ENCODE measurements at regions not wholly inside any gene's neighbourhood (a gene's known extent, or its start where the extent isn't known, plus 50 kb on each side); places are given as distances from the start of the nearest gene placed in this dataset.

DNA sequence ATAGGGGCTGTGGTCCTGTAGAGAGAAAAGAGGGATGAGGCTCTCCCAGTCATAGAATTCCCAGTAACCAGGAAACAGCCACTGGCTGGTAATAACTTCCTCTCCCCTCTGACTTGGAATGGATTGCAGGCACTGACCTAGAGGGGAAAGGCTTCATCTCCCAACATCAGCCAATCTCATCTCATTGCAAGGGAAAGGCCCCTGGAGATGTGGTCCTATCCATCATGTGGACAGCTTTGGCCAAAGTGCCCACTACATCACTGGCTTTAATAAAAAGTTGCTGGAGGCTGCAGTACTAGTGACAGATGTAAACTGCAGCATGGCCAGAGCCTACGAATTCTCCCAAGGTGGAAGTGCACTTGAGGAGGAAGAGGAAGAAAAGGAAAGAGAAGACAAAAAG, 820.5 kb upstream of the CELF4 start:
- CTCF ChIA-PET: no interaction called here
- peaks cover 11% of the 10 kb centered on the region for H3K9me3 ChIP-seq (replicated peaks; ENCODE audit: control insufficient read depth, insufficient read depth, low read length)
- no peak overlapping the region for H3K4me3 ChIP-seq (replicated peaks in 1 of 3; ENCODE audit: insufficient read depth in 1 of 3, low read depth in 1 of 3, low read length in 3 of 3)
- dilution Hi-C loops (cut with MboI; ENCODE audit: extremely low pct_ligation_motif_present, low sequenced_read_pairs) (no loop called here), intact Hi-C loops (cut with micrococcal nuclease) (no loop called here)
- H2AFZ ChIP-seq (ENCODE audit: low read depth, low read length): no peak overlapping the region
- no peaks in the 10 kb centered on the region for H3K27me3 ChIP-seq (ENCODE audit: control insufficient read depth in 2 of 2, insufficient read depth in 2 of 2, low read length in 2 of 2)
- no peak overlapping the region for H3K27ac ChIP-seq (ENCODE audit: insufficient read depth, low read depth, low read length)
- no peaks in the 10 kb centered on the region for H3K36me3 ChIP-seq (ENCODE audit: control insufficient read depth in 2 of 2, extremely low read depth in 1 of 2, insufficient read depth in 2 of 2, low read length in 2 of 2)
- H3K79me2 ChIP-seq (ENCODE audit: control insufficient read depth, insufficient read depth, low read length): no peaks in the 10 kb centered on the region
- no peak overlapping the region for H3K4me2 ChIP-seq (ENCODE audit: insufficient read depth, low read length)
- no peaks in the 10 kb centered on the region for H4K20me1 ChIP-seq (replicated peaks; ENCODE audit: control insufficient read depth, extremely low read depth, insufficient read depth, low read length)
- H3K4me1 ChIP-seq (ENCODE audit: control insufficient read depth, extremely low read depth, insufficient read depth, low read length): no peaks in the 10 kb centered on the region
- BruUV-seq (replicated peaks): no TSS peak
- H3K9me1 ChIP-seq (replicated peaks; ENCODE audit: control insufficient read depth, extremely low read depth, insufficient read depth, low read length): no peaks in the 10 kb centered on the region
- TF ChIP-seq GATA2 (IDR thresholded peaks at IDR 0.05; ENCODE audit: insufficient read depth, insufficient read length, low read depth, low read length): no peak
- TF ChIP-seq FOS (IDR thresholded peaks at IDR 0.05; ENCODE audit: borderline replicate concordance, insufficient read depth, low read length): no peak
- no peak for TF ChIP-seq MYC (IDR thresholded peaks at IDR 0.05; ENCODE audit: low read depth, low read length)
- TF ChIP-seq, protein P1, sequence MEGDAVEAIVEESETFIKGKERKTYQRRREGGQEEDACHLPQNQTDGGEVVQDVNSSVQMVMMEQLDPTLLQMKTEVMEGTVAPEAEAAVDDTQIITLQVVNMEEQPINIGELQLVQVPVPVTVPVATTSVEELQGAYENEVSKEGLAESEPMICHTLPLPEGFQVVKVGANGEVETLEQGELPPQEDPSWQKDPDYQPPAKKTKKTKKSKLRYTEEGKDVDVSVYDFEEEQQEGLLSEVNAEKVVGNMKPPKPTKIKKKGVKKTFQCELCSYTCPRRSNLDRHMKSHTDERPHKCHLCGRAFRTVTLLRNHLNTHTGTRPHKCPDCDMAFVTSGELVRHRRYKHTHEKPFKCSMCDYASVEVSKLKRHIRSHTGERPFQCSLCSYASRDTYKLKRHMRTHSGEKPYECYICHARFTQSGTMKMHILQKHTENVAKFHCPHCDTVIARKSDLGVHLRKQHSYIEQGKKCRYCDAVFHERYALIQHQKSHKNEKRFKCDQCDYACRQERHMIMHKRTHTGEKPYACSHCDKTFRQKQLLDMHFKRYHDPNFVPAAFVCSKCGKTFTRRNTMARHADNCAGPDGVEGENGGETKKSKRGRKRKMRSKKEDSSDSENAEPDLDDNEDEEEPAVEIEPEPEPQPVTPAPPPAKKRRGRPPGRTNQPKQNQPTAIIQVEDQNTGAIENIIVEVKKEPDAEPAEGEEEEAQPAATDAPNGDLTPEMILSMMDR (IDR thresholded peaks at IDR 0.05; ENCODE audit: extremely low read depth in 1 of 2, insufficient read depth in 1 of 2, low read depth in 1 of 2, low read length in 2 of 2): no peak
- TF ChIP-seq, protein P2, sequence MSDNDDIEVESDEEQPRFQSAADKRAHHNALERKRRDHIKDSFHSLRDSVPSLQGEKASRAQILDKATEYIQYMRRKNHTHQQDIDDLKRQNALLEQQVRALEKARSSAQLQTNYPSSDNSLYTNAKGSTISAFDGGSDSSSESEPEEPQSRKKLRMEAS (IDR thresholded peaks at IDR 0.05; ENCODE audit: insufficient read depth, insufficient read length): no peak
- TF ChIP-seq POLR2AphosphoS5 (IDR thresholded peaks at IDR 0.05; ENCODE audit: insufficient read depth, low read depth, low read length): no peak
- no peak for TF ChIP-seq EZH2 (IDR thresholded peaks at IDR 0.05; ENCODE audit: borderline replicate concordance, low read depth, low read length, severe bottlenecking)
- no peak for TF ChIP-seq POLR2A (IDR thresholded peaks at IDR 0.05; ENCODE audit: low read depth, low read length)
- TF ChIP-seq JUN (IDR thresholded peaks at IDR 0.05; ENCODE audit: borderline replicate concordance, insufficient read depth, insufficient read length, low read depth): no peak
- H3K9ac ChIP-seq (replicated peaks; ENCODE audit: extremely low read depth, insufficient read depth, low read length): no peak overlapping the region
- DNase-seq (ENCODE audit: low read depth, low spot score) (no peak), FAIRE-seq (no peak)
- POLR2A ChIA-PET: no interaction called here

All from endothelial cell of umbilical vein (primary cell).